RWPE2 (cell line): ENCODE measurements at regions not wholly inside any gene's neighbourhood (a gene's known extent, or its start where the extent isn't known, plus 50 kb on each side); places are given as distances from the start of the nearest gene placed in this dataset.

Experiments
- ATAC-seq: fragments of 200-7000 bp; cut with Tn5 transposase; 3 replicates; pipeline ENCODE4 v1.9.1; 2021; ENCODE audit warnings: low read depth
- DNase-seq: peaks from one replicate; pipeline ENCODE4 v3.0.0-alpha.2; 2020; ENCODE audit warnings: low spot score
- H3K27ac ChIP-seq: fragments of 450-650 bp; 2 replicates; pipeline ENCODE4 v1.5.1; 2017; ENCODE audit warnings: mild to moderate bottlenecking; ENCODE audit not compliant: poor library complexity, severe bottlenecking
- H3K27me3 ChIP-seq: fragments of 250-450 bp; sonication (Bioruptor Pico); 2 replicates; pipeline ENCODE4 v1.5.1; 2021; ENCODE audit warnings: mild to moderate bottlenecking, moderate library complexity; ENCODE audit not compliant: insufficient read depth, poor library complexity, severe bottlenecking
- H3K36me3 ChIP-seq: fragments of 250-450 bp; sonication (Bioruptor Pico); 2 replicates; pipeline ENCODE4 v1.5.1; 2020; ENCODE audit warnings: low read depth, mild to moderate bottlenecking, moderate library complexity
- H3K4me1 ChIP-seq: fragments of 250-450 bp; sonication (Bioruptor Pico); 2 replicates; pipeline ENCODE4 v1.5.1; 2021; ENCODE audit warnings: mild to moderate bottlenecking, moderate library complexity; ENCODE audit not compliant: insufficient read depth, poor library complexity, severe bottlenecking
- H3K4me3 ChIP-seq: fragments of 250-450 bp; sonication (Bioruptor Pico); 2 replicates; pipeline ENCODE4 v1.5.1; 2021; ENCODE audit warnings: mild to moderate bottlenecking, moderate library complexity; ENCODE audit not compliant: severe bottlenecking
- H3K9me3 ChIP-seq: fragments of 250-450 bp; sonication (Bioruptor Pico); 2 replicates; pipeline ENCODE4 v1.5.1; 2021; ENCODE audit warnings: mild to moderate bottlenecking, moderate library complexity; ENCODE audit not compliant: severe bottlenecking
- CTCF ChIP-seq: fragments of 450-650 bp; IDR thresholded peaks from one replicate; pipeline ENCODE4 v1.5.1; 2017; ENCODE audit warnings: mild to moderate bottlenecking, moderate library complexity; ENCODE audit not compliant: poor library complexity, severe bottlenecking

- Histone ChIP-seq H3K27ac (peak overlapping the region; percentile 11), H3K4me3 (no peak overlapping the region), H3K27me3 (no peaks in the 10 kb centered on the region), H3K36me3 (no peaks in the 10 kb centered on the region), H3K4me1 (peaks cover 20% of the 10 kb centered on the region), H3K9me3 (no peaks in the 10 kb centered on the region)
- ATAC-seq (peak; percentile 96), DNase-seq (peak; percentile 56)
- no peak for TF ChIP-seq CTCF
These were observed 50.2 kb upstream of the LHX8 start for GRCh38 chr1:75083848-75084514.
